ENCODE measurements at regions not wholly inside any gene's neighbourhood (a gene's known extent, or its start where the extent isn't known, plus 50 kb on each side); places are given as distances from the start of the nearest gene placed in this dataset.

GRCh38 chr12:24226745-24227350, 277.4 kb upstream of the SOX5 start:
- no peak for TF ChIP-seq CTCF (IDR thresholded peaks at IDR 0.05 in 2 of 3, conservative IDR thresholded peaks at IDR 0.05 in 1 of 3; ENCODE audit: insufficient read depth in 2 of 3, low read depth in 1 of 3, low read length in 3 of 3)
- TF ChIP-seq YY1 (IDR thresholded peaks at IDR 0.05; ENCODE audit: borderline replicate concordance in 1 of 3, control insufficient read depth in 1 of 3, extremely low read depth in 1 of 3, insufficient read depth in 3 of 3, insufficient read length in 1 of 3, insufficient replicate concordance in 2 of 3, low read depth in 1 of 3, low read length in 2 of 3): no peak
- TF ChIP-seq POLR2AphosphoS5 (IDR thresholded peaks at IDR 0.05; ENCODE audit: control insufficient read depth, insufficient read depth, low read depth, low read length): no peak
- TF ChIP-seq POLR2AphosphoS2 (IDR thresholded peaks at IDR 0.05; ENCODE audit: low read length): no peak
- TF ChIP-seq EWSR1 (IDR thresholded peaks at IDR 0.05; ENCODE audit: borderline replicate concordance, low read depth, partially characterized antibody): no peak
- TF ChIP-seq MLLT1 (IDR thresholded peaks at IDR 0.05): no peak
- no peak for TF ChIP-seq ATF4 (CRISPR knock-in tag; IDR thresholded peaks at IDR 0.05)
- TF ChIP-seq KLF6 (CRISPR knock-in tag; IDR thresholded peaks at IDR 0.05; ENCODE audit: borderline replicate concordance): no peak
- no peak for TF ChIP-seq HCFC1 (IDR thresholded peaks at IDR 0.05; ENCODE audit: low read depth, low read length)
- TF ChIP-seq XRCC4 (IDR thresholded peaks at IDR 0.05; ENCODE audit: extremely low read depth, insufficient read depth, insufficient read length): no peak
